PC-3 (cell line): ENCODE measurements at regions not wholly inside any gene's neighbourhood (a gene's known extent, or its start where the extent isn't known, plus 50 kb on each side); places are given as distances from the start of the nearest gene placed in this dataset.

ENCODE experiments used
- EZH2 ChIP-seq: fragments of 300-600 bp; sonication (generic); IDR thresholded peaks from one replicate; pipeline ENCODE4 v1.6.1; 2017; ENCODE audit warnings: antibody characterized with exemption, mild to moderate bottlenecking, low read length; ENCODE audit not compliant: unreplicated experiment
- EZH2phosphoT487 ChIP-seq: fragments of 300-600 bp; sonication (generic); IDR thresholded peaks from 2 replicates; pipeline ENCODE4 v1.6.1; 2018; ENCODE audit warnings: mild to moderate bottlenecking, antibody characterized with exemption, low read length, borderline replicate concordance
- TF ChIP-seq, protein P1 (sequence below): fragments of 300-600 bp; sonication (generic); conservative IDR thresholded peaks from 2 replicates; pipeline ENCODE4 v1.5.1; 2017; ENCODE audit warnings: antibody characterized with exemption, low read depth, mild to moderate bottlenecking, low read length

DNA sequence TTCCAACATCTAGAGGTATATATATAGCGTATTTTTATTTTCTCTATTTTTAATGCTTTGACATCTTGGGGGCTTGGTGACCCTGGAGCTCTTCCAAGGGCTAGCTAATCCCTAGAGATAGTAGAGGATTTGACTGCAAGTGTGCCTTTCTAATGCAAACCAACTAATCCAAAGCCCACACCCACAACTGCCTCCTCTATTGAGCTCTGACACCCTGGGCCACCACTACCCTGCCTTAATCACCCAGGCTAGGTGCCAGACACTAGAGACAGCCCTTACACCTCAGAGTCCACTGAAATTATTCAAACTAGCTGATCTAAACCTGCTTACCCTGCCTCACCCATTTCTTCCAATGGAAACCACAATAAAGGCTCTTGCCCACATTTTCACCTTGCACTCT, 69.6 kb upstream of the ATXN3L start:
- TF ChIP-seq, protein P1, sequence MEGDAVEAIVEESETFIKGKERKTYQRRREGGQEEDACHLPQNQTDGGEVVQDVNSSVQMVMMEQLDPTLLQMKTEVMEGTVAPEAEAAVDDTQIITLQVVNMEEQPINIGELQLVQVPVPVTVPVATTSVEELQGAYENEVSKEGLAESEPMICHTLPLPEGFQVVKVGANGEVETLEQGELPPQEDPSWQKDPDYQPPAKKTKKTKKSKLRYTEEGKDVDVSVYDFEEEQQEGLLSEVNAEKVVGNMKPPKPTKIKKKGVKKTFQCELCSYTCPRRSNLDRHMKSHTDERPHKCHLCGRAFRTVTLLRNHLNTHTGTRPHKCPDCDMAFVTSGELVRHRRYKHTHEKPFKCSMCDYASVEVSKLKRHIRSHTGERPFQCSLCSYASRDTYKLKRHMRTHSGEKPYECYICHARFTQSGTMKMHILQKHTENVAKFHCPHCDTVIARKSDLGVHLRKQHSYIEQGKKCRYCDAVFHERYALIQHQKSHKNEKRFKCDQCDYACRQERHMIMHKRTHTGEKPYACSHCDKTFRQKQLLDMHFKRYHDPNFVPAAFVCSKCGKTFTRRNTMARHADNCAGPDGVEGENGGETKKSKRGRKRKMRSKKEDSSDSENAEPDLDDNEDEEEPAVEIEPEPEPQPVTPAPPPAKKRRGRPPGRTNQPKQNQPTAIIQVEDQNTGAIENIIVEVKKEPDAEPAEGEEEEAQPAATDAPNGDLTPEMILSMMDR = no peak
- no peak for TF ChIP-seq EZH2phosphoT487
- no peak for TF ChIP-seq EZH2
